Muscle of leg (tissue), 3 donors: ENCODE measurements at regions not wholly inside any gene's neighbourhood (a gene's known extent, or its start where the extent isn't known, plus 50 kb on each side); places are given as distances from the start of the nearest gene placed in this dataset.
A peak's percentile ranks its signal among the peaks of the same experiment; 100 is the strongest.
"Not testable (repeated sequence)": the region's sequence is repeated elsewhere in the genome, so short reads cannot be mapped to it uniquely, and the experiment has no call there.

Experiments used
- DNase-seq: peaks from one replicate; pipeline ENCODE4 v3.0.0; 2013
- H3K27ac ChIP-seq: one replicate; pipeline ENCODE4 v1.5.1; 2013; ENCODE audit warnings: mild to moderate bottlenecking, low read length, control low read depth
- H3K27me3 ChIP-seq: one replicate; pipeline ENCODE4 v1.6.1; 2013; ENCODE audit warnings: low read length; ENCODE audit not compliant: control insufficient read depth, insufficient read depth
- H3K36me3 ChIP-seq: one replicate; pipeline ENCODE4 v1.6.1; 2013; ENCODE audit warnings: low read length; ENCODE audit not compliant: control insufficient read depth, insufficient read depth
- H3K4me1 ChIP-seq: one replicate; pipeline ENCODE4 v1.6.1; 2013; ENCODE audit warnings: low read length; ENCODE audit not compliant: control insufficient read depth, insufficient read depth
- H3K4me3 ChIP-seq: one replicate; pipeline ENCODE4 v1.5.1; 2013; ENCODE audit warnings: low read length, control low read depth
- H3K9me3 ChIP-seq: replicated peaks from 2 replicates; pipeline ENCODE4 v1.6.1; 2013; ENCODE audit warnings: low read depth, low read length; ENCODE audit not compliant: control insufficient read depth
- WGBS: methylation state at CpG from one replicate; pipeline ENCODE4 v1.1.5; 2013; ENCODE audit warnings: missing lambda C conversion rate; ENCODE audit not compliant: insufficient coverage; 5-methylcytosine and 5-hydroxymethylcytosine counted together

GRCh38 chr2:209138079-209138478 lies 285.8 kb upstream of the MAP2 start:
- no peaks in the 10 kb centered on the region for H3K4me1 ChIP-seq
- no peak for DNase-seq
- 71% methylated on average over 1 of the region's 3 CpGs for WGBS

GRCh38 chr2:209141142-209141541 lies 282.7 kb upstream of the MAP2 start:
- no peaks in the 10 kb centered on the region for H3K27me3 ChIP-seq
- DNase-seq = no peak
- H3K4me1 ChIP-seq = no peaks in the 10 kb centered on the region
- H3K27ac ChIP-seq = no peak overlapping the region
- H3K9me3 ChIP-seq = no peaks in the 10 kb centered on the region
- no peaks in the 10 kb centered on the region for H3K36me3 ChIP-seq
- H3K4me3 ChIP-seq = no peak overlapping the region
- no CpG with 5 or more reads among the region's 3 CpGs for WGBS

More at GRCh38 chr2:209138079-209138478, 285.8 kb upstream of the MAP2 start:
- no peaks in the 10 kb centered on the region for H3K9me3 ChIP-seq
- no peaks in the 10 kb centered on the region for H3K36me3 ChIP-seq
- no peak overlapping the region for H3K27ac ChIP-seq
- no peak overlapping the region for H3K4me3 ChIP-seq
- H3K27me3 ChIP-seq = no peaks in the 10 kb centered on the region

GRCh38 chr2:209141818-209142217 lies 282.0 kb upstream of the MAP2 start:
- DNase-seq = no peak
- no peaks in the 10 kb centered on the region for H3K36me3 ChIP-seq
- 73% methylated on average over 1 of the region's 1 CpG for WGBS
- H3K4me1 ChIP-seq = no peaks in the 10 kb centered on the region
- H3K27me3 ChIP-seq = no peaks in the 10 kb centered on the region
- H3K27ac ChIP-seq = no peak overlapping the region
- no peaks in the 10 kb centered on the region for H3K9me3 ChIP-seq
- no peak overlapping the region for H3K4me3 ChIP-seq

DNA sequence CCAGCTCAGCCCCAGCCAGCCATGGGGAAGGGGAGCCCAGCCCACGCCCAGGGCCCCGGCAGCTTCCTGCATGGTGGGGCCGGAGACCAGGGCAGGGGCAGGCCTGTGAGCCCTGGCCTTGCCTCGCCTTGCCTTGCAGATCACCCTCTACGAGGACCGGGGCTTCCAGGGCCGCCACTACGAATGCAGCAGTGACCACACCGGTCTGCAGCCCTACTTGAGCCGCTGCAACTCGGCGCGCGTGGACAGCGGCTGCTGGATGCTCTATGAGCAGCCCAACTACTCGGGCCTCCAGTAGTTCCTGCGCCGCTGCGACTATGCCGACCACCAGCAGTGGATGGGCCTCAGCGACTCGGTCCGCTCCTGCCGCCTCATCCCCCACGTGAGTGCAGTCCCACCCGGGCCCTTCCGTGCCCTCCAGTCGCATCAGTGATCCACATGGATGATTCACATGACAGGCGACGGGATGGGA lies 278.6 kb upstream of the MAP2 start:
- H3K4me3 ChIP-seq, H3K27me3 ChIP-seq, H3K4me1 ChIP-seq, DNase-seq, H3K9me3 ChIP-seq, H3K27ac ChIP-seq, H3K36me3 ChIP-seq: not testable (repeated sequence)
- 95% methylated on average over 7 of the region's 30 CpGs for WGBS

GRCh38 chr2:209145941-209146681 lies 277.7 kb upstream of the MAP2 start:
- DNase-seq = peak; percentile 74

DNA sequence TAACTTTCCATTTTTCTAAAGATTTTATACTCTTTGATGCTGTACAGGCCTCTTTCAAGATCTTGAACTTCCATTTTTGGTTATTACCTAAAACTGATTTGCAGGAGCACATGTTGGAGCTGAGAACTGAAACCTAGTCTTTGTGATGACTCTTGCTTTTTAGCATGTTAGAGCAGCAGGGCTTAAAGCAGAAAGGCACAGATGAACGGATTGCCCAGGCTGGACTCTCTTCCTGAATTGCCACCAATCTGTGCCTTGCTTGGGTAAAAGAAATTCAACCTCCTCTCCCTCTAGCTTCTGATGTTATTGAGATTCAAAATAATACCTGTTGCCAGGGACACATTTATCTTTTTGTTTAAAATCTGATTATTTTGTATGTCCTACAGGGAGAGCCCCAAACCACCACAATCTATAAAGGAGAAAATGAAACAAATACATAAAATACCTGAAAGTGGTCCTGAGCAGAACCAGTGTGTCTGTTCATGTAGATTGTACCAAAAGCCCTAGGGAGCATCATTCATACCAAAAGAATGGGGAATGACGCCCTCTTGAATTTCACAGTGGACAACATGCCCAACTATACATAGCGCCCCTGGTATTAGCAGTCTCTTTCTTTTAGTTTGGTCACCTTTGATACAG lies 277.0 kb upstream of the MAP2 start:
- H3K27ac ChIP-seq = no peak overlapping the region
- H3K9me3 ChIP-seq = no peaks in the 10 kb centered on the region
- no peaks in the 10 kb centered on the region for H3K4me1 ChIP-seq
- no peaks in the 10 kb centered on the region for H3K27me3 ChIP-seq
- no peak for DNase-seq
- H3K4me3 ChIP-seq = no peak overlapping the region
- no peaks in the 10 kb centered on the region for H3K36me3 ChIP-seq
- WGBS = no CpG with 5 or more reads among the region's 3 CpGs

More at GRCh38 chr2:209145941-209146681, 277.7 kb upstream of the MAP2 start:
- no peaks in the 10 kb centered on the region for H3K4me1 ChIP-seq
- WGBS = 76% methylated on average over 2 of the region's 7 CpGs
- no peaks in the 10 kb centered on the region for H3K9me3 ChIP-seq
- H3K27ac ChIP-seq = no peak overlapping the region
- no peaks in the 10 kb centered on the region for H3K27me3 ChIP-seq
- no peak overlapping the region for H3K4me3 ChIP-seq
- no peaks in the 10 kb centered on the region for H3K36me3 ChIP-seq

DNA sequence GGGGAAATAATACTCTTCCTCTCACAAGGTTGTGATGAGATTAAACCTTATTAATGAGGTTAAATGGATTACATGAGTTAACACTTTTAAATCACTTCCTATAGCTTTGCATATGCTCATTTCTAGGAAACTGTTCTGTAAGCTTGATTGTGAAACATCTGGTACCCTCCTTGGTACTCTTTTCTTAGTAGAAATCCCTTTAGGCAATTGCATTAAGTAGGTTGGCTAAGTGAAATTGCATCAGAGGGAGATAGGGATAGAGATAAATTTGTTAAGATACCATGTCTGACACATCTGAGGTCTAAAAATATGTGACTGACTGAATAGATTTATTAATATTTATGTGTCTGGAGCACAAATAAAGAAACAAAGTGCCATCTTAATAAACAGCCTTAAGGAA lies 275.9 kb upstream of the MAP2 start:
- H3K4me1 ChIP-seq = no peaks in the 10 kb centered on the region
- no peaks in the 10 kb centered on the region for H3K9me3 ChIP-seq
- no peak overlapping the region for H3K27ac ChIP-seq
- no peak overlapping the region for H3K4me3 ChIP-seq
- H3K36me3 ChIP-seq = no peaks in the 10 kb centered on the region
- DNase-seq = no peak
- no peaks in the 10 kb centered on the region for H3K27me3 ChIP-seq

GRCh38 chr2:209160800-209161588 lies 262.9 kb upstream of the MAP2 start:
- Histone ChIP-seq H3K4me1 (no peaks in the 10 kb centered on the region), H3K27me3 (no peaks in the 10 kb centered on the region), H3K9me3 (no peaks in the 10 kb centered on the region), H3K36me3 (no peaks in the 10 kb centered on the region), H3K27ac (no peak overlapping the region), H3K4me3 (no peak overlapping the region)
- no peak for DNase-seq
- WGBS = 77% methylated on average over 3 of the region's 7 CpGs

DNA sequence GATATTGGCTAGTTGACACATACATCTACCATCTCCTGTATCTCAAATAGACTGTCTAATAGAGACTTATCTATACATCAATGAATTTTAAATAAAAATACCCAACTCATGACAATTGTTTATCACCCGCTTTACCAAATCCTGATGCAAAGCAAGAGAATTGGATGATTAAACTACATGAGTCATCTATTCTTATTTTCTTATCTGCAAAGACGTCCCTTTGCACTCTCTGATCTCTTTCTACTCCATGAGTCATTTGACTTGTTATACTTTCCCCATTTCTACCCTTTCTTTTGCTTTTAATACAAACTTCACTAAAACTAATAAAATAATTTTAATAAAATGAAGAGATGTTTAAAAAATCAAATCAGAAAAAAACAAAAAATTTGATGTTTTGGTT lies 261.7 kb upstream of the MAP2 start:
- H3K27ac ChIP-seq = no peak overlapping the region
- H3K4me1 ChIP-seq = no peaks in the 10 kb centered on the region
- H3K27me3 ChIP-seq = no peaks in the 10 kb centered on the region
- no peaks in the 10 kb centered on the region for H3K36me3 ChIP-seq
- no peak for DNase-seq
- WGBS = no CpG with 5 or more reads among the region's 2 CpGs
- no peak overlapping the region for H3K4me3 ChIP-seq
- H3K9me3 ChIP-seq = no peaks in the 10 kb centered on the region

DNA sequence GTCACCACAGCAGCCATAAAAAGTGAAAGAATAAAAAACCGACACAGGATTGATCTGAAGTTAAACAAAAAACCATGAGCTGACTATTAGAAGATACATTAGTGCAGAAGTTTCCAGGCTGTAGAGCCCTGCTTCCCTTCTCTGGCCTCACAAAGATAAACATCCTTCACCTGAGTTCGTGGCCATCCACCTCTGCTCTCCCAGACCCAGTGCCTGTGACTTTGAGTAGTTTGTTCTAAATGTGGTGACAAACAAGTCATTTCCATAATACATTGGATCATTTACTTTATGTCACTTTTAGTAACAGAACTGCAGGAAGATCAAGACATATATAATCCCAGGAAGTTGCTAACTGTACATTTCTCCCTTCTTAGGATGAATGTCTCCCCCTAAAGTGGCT lies 241.9 kb upstream of the MAP2 start:
- H3K9me3 ChIP-seq = no peaks in the 10 kb centered on the region
- H3K36me3 ChIP-seq = no peaks in the 10 kb centered on the region
- H3K27ac ChIP-seq = no peak overlapping the region
- H3K4me1 ChIP-seq = no peaks in the 10 kb centered on the region
- H3K27me3 ChIP-seq = no peaks in the 10 kb centered on the region
- whole genome bisulfite sequencing = no CpG with 5 or more reads among the region's 2 CpGs
- H3K4me3 ChIP-seq = no peak overlapping the region
- DNase-seq = no peak
